ENCODE measurements at regions not wholly inside any gene's neighbourhood (a gene's known extent, or its start where the extent isn't known, plus 50 kb on each side); places are given as distances from the start of the nearest gene placed in this dataset.
A peak's percentile ranks its signal among the peaks of the same experiment; 100 is the strongest.

DNA sequence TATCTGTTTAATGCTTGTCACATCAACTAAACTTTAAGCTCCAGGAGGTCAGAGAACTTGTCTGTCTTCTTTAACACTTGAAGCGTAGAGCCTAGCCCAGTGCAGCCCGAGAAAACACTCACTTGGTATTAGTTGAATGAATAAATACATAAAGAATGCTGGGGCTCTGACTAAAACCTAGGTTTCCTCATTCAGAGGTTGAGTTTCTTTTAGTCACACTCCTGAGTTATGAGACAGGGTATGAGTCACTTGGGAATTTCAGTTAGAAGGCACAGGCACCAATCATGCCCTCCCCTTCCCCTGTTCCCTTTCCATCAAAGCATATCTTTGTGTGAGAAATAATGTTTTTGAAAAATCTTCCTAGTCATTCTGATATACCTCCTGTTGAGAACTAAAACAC is 589.8 kb upstream of the DPPA4 start:
- H3K27me3 ChIP-seq (ENCODE audit: control insufficient read depth, insufficient read depth, low read length) = no peaks in the 10 kb centered on the region
- DNase-seq (ENCODE audit: low read depth) (peak; percentile 98), FAIRE-seq (no peak)
- TF ChIP-seq, protein P1, sequence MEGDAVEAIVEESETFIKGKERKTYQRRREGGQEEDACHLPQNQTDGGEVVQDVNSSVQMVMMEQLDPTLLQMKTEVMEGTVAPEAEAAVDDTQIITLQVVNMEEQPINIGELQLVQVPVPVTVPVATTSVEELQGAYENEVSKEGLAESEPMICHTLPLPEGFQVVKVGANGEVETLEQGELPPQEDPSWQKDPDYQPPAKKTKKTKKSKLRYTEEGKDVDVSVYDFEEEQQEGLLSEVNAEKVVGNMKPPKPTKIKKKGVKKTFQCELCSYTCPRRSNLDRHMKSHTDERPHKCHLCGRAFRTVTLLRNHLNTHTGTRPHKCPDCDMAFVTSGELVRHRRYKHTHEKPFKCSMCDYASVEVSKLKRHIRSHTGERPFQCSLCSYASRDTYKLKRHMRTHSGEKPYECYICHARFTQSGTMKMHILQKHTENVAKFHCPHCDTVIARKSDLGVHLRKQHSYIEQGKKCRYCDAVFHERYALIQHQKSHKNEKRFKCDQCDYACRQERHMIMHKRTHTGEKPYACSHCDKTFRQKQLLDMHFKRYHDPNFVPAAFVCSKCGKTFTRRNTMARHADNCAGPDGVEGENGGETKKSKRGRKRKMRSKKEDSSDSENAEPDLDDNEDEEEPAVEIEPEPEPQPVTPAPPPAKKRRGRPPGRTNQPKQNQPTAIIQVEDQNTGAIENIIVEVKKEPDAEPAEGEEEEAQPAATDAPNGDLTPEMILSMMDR (IDR thresholded peaks at IDR 0.05; ENCODE audit: insufficient read depth, low read length, severe bottlenecking) = no peak
- H3K36me3 ChIP-seq (ENCODE audit: control insufficient read depth, insufficient read depth, low read length) = no peaks in the 10 kb centered on the region
- H3K4me3 ChIP-seq (ENCODE audit: low read depth, low read length) = no peak overlapping the region

DNA sequence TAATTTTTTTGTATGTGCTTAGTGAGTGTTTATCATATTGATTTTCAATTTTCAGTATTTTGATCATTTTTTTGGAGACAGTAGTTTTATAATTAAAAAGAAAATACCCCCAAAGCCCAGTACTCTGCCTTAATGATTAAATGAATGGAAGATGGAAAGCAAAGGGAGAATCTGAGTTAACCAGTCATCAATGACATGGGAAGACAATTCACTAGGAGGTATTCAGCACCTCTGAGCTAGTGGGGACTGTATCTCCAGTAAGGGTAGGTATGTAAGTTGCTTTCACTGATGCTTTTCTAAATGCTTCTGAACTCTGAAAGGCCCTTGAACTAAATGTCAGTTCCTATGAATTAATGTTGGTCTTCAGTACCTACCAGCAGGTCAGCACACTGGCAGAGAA is 590.4 kb upstream of the DPPA4 start:
- DNase-seq (ENCODE audit: low read depth) (peak; percentile 44), FAIRE-seq (no peak)
- TF ChIP-seq, protein P1 (IDR thresholded peaks at IDR 0.05; ENCODE audit: insufficient read depth, low read length, severe bottlenecking) = no peak
- H3K36me3 ChIP-seq (ENCODE audit: control insufficient read depth, insufficient read depth, low read length) = no peaks in the 10 kb centered on the region
- H3K4me3 ChIP-seq (ENCODE audit: low read depth, low read length) = no peak overlapping the region
- no peaks in the 10 kb centered on the region for H3K27me3 ChIP-seq (ENCODE audit: control insufficient read depth, insufficient read depth, low read length)

DNA sequence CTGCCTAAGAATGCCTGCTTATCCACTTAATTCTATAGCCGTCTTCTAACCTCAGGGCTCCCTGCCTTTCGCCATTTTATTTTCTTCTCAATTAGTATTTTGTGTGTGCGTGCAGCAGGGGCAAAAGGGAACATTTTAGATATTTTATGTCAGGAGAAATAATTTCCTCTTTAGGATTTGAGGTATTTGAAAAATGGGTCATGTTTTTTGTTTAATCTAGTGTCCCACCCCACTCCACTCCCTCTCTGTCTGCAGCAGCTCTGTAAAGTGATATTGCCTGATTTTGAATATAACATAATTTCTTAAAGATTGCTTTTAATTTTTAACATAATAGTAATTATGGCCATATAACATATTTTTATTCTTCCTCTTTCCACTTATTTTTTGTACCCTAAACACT is 593.2 kb upstream of the DPPA4 start:
- no peaks in the 10 kb centered on the region for H3K27me3 ChIP-seq (ENCODE audit: control insufficient read depth, insufficient read depth, low read length)
- TF ChIP-seq, protein P1 (IDR thresholded peaks at IDR 0.05; ENCODE audit: insufficient read depth, low read length, severe bottlenecking) = no peak

DNA sequence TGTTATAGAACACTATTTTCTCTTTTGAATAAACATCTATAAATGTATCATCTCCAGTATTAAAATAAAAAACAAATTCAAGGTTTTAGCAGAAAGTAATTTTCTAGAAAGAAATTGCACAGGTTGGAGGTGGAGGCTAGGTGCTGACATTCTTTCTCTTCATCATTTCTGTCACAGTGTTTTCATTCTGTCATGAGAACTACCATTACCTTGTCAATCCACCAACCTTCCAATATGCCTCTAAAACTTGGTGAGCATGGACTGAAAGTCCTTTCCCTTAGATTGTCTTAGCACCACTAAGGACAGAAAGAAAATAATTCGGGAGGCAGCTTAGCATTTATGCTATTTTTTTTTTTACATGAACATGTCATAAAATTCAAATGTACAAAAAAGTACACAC is 596.2 kb upstream of the DPPA4 start:
- TF ChIP-seq, protein P1 (IDR thresholded peaks at IDR 0.05; ENCODE audit: insufficient read depth, low read length, severe bottlenecking) = no peak
- no peaks in the 10 kb centered on the region for H3K36me3 ChIP-seq (ENCODE audit: control insufficient read depth, insufficient read depth, low read length)
- no peak for DNase-seq (ENCODE audit: low read depth)
- no peaks in the 10 kb centered on the region for H3K27me3 ChIP-seq (ENCODE audit: control insufficient read depth, insufficient read depth, low read length)
- no peak for FAIRE-seq
- H3K4me3 ChIP-seq (ENCODE audit: low read depth, low read length) = no peak overlapping the region

More for the DNA sequence above, 593.2 kb upstream of the DPPA4 start:
- no peak for FAIRE-seq
- no peak overlapping the region for H3K4me3 ChIP-seq (ENCODE audit: low read depth, low read length)
- peak; percentile 51 for DNase-seq (ENCODE audit: low read depth)
- no peaks in the 10 kb centered on the region for H3K36me3 ChIP-seq (ENCODE audit: control insufficient read depth, insufficient read depth, low read length)

DNA sequence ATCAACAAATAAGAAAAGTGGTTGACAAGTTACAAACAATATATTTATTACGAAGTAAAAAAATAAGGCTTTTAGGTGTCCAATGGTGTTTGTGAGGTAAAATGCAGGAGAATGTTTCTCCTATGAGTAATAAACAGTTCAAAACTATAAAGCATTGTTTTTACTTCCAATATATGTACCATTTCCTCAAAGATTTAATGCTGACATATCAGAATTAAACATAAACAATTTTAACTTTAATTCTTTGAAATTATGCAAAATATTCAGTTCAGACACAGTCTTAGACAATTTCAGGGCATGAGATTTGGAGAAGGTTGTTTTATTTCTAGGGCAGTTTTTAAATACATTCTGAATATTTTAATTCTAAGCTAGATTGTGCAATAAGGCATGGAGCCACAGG is 602.5 kb upstream of the DPPA4 start:
- no peak for FAIRE-seq
- H3K27me3 ChIP-seq (ENCODE audit: control insufficient read depth, insufficient read depth, low read length) = no peaks in the 10 kb centered on the region
- TF ChIP-seq, protein P1 (IDR thresholded peaks at IDR 0.05; ENCODE audit: insufficient read depth, low read length, severe bottlenecking) = no peak
- no peak overlapping the region for H3K4me3 ChIP-seq (ENCODE audit: low read depth, low read length)
- DNase-seq (ENCODE audit: low read depth) = no peak
- H3K36me3 ChIP-seq (ENCODE audit: control insufficient read depth, insufficient read depth, low read length) = no peaks in the 10 kb centered on the region

DNA sequence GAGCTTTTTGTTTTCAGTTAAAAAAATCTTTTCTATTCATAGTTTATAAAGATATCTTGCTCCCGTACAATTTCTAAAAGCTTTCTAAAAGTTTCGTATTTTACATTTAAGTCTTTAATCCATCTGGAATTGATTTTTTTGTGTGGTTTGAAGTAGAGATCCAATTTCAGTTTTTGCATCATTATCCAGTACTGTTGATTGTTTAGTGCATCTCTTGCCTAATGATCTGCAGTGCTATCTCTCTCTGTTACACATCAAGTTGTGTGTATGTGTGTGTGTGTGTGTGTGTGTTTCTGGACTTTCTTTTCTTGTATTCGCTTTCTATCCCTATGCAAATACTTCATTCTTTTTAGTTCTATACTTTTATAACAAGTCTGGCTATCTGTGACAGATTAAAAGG is 605.8 kb upstream of the DPPA4 start:
- Histone ChIP-seq H3K36me3 (ENCODE audit: control insufficient read depth, insufficient read depth, low read length) (no peaks in the 10 kb centered on the region), H3K27me3 (ENCODE audit: control insufficient read depth, insufficient read depth, low read length) (no peaks in the 10 kb centered on the region), H3K4me3 (ENCODE audit: low read depth, low read length) (no peak overlapping the region)
- TF ChIP-seq, protein P1 (IDR thresholded peaks at IDR 0.05; ENCODE audit: insufficient read depth, low read length, severe bottlenecking) = no peak
- FAIRE-seq (no peak), DNase-seq (ENCODE audit: low read depth) (no peak)

All from bronchial epithelial cell (primary cell).